Astrocyte of the cerebellum (primary cell): ENCODE measurements at regions not wholly inside any gene's neighbourhood (a gene's known extent, or its start where the extent isn't known, plus 50 kb on each side); places are given as distances from the start of the nearest gene placed in this dataset.

Experiments
- DNase-seq: peaks from one replicate; pipeline ENCODE4 v3.0.0-alpha.2; 2011; ENCODE audit warnings: low read depth
- H3K4me3 ChIP-seq: 2 replicates; pipeline ENCODE4 v1.5.1; 2011; ENCODE audit warnings: mild to moderate bottlenecking, low read depth, low read length, moderate library complexity
- in situ Hi-C: cut with HindIII; loops from 2 replicates; pipeline ENCODE4 v1.10.0; 2017; ENCODE audit warnings: low sequenced_read_pairs
- TF ChIP-seq, protein P1 (sequence below): IDR thresholded peaks from 2 replicates; pipeline ENCODE4 v1.5.1; 2012; ENCODE audit warnings: low read length, low read depth, moderate library complexity, mild to moderate bottlenecking; ENCODE audit errors: missing control alignments

DNA sequence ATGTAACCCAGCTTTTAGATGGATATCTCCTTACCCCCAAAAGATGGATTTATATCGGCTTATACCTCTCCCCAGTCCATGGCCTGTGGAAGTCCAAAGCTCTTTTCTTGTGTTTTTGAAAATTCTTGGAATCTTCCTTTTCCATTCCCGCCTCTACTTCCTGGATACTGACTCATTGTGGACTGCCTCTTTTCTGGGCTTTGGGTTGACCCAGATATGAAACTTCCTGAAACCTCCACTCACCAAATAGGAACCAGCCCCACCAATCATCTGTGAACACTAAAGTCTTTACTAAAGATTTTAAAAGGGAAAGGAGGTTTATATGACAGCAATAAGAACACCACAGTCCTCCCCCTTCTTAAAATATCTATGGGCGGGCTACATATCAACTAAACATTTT, 163.4 kb upstream of the SYN3 start:
- in situ Hi-C loops = no loop called here
- TF ChIP-seq, protein P1, sequence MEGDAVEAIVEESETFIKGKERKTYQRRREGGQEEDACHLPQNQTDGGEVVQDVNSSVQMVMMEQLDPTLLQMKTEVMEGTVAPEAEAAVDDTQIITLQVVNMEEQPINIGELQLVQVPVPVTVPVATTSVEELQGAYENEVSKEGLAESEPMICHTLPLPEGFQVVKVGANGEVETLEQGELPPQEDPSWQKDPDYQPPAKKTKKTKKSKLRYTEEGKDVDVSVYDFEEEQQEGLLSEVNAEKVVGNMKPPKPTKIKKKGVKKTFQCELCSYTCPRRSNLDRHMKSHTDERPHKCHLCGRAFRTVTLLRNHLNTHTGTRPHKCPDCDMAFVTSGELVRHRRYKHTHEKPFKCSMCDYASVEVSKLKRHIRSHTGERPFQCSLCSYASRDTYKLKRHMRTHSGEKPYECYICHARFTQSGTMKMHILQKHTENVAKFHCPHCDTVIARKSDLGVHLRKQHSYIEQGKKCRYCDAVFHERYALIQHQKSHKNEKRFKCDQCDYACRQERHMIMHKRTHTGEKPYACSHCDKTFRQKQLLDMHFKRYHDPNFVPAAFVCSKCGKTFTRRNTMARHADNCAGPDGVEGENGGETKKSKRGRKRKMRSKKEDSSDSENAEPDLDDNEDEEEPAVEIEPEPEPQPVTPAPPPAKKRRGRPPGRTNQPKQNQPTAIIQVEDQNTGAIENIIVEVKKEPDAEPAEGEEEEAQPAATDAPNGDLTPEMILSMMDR = no peak
- no peak overlapping the region for H3K4me3 ChIP-seq
- DNase-seq = no peak

DNA sequence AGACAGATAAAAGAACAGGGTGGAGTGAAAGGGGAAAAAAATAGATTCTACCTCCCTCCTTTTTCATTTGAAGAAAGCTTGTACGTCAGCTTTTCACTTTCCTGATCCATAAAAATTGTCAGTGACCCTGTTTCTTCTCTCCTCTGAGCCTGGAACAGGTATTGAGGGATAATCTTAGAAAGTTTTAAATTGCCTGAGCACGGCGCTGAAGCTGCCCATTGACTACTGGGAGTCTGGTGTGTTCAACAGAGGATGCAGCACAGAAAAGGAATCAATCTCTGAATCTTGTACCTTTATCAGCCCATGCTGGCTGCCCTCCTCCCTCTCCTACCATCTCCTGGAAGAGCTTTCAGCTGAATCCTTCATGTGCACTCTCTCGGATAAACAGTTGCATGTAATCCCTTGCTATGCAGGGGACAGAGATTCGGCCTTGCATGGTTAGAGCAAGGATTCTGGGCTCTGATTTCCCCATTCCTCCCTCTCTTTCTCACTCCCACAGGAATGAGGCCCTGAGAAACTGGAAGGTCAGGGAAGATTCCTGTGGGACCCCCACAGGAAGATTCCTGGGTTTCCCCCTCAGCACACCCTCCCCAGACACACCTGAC, 162.4 kb upstream of the SYN3 start:
- in situ Hi-C loops = no loop called here
- TF ChIP-seq, protein P1 = no peak
- DNase-seq = no peak
- no peak overlapping the region for H3K4me3 ChIP-seq

DNA sequence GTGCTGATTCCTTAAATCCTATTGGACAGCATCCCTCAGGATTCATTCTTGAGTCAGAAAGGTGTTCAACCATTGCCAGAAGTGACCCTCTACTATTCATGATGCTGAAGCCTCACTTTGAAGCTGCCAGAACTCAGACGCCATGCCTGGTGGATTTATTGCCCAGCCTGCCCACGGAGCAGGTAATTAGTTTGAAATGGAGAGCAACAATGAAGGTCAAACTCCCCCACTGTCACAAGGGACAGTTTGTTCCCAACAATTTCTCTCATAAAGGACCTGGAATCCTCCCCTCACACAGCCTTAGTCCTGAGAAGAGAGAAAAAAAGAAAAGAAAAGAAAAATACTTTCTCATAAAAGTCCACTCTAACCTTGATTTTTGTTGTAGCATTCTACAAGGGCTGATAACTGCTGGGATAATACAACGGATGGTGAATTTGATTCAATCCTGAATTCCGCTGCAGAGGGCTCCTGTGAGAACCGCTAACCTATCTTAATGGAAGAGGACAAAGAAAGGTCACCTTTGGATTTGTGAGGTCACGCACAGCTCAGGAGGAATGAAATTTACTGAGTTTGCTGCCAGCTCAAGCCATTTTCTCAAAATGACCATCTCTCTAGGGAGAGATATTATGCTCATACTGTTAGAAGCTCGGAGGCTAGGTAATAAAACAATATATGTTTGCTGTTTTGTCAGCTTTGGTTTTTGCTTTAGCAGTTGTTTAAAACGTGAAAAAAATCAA, 161.6 kb upstream of the SYN3 start:
- TF ChIP-seq, protein P1 = no peak
- in situ Hi-C loops = no loop called here
- H3K4me3 ChIP-seq = no peak overlapping the region
- DNase-seq = no peak

DNA sequence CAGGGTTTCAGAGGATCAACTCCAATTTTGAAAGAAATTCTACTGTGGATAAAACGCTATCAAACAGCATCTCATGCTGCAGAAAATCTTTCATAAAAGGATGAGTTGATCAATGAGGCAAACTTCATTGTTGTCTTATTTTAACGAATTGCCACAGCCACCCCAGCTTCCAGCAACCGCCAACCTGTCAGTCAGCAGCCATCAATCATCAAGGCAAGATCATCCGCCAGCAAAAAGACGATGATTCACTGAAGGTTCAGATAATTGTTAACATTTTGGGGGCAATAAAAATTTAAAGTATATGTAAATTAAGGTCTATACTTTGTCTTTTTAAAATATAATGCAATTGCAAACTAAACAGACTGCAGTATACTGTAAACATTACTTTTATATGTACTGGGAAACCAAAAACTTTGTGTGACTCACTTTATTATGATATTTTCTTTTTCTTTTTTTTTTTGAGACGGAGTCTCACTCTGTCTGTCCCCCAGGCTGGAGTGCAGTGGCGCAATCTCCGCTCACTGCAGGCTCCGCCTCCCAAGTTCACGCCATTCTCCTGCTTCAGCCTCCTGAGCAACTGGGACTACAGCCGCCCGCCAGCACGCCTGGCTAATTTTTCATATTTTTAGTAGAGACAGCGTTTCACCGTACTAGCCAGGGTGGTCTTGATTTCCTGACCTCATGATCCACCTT, 155.3 kb upstream of the SYN3 start:
- in situ Hi-C loops = no loop called here
- TF ChIP-seq, protein P1 = no peak
- no peak overlapping the region for H3K4me3 ChIP-seq
- no peak for DNase-seq

DNA sequence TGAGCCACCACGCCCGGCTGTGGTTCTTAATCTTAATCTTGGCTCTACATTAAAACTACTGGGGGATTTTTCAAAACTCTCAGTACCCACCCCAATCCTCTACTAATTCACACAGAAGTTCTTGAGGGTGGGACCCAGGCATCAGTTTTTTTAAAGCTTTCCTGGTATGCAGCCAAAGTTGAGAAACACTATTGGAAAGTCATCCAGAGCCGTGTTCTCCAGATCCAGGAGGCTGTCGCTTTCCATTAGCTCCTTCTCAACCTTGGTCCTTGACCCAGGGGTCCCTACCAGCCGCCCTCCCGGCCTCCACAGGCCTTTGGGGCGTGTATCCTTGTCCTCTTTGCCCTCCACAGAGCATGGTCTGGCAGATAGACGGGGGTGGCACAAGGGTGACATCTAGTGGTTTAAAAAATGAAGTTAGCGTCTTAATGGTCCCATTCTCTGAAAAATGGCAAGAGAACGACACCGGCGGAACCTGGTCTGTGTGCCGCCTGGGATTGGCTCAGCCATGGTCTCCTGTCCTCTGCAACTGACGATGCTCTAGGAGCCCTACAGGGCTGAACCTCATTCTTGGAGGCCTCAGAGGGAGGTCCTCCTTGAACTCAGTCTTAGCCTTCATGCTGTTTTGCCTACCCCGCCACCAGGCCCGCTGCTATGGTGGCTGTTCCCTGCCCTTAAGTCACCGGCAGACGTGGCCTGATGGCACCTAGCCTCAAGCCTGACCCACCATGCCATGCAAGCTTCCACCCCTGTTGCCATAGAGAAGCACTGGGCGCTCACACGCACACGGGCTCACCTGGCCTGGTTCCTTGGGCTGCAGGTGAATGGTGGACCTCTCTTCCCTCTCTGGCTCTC, 152.0 kb upstream of the SYN3 start:
- TF ChIP-seq, protein P1 = peak; percentile 62
- in situ Hi-C loops = loop anchor here (5.0 kb wide), 1 partner anchor 93 kb away; no protein-coding TSS in a partner anchor
- DNase-seq = no peak
- H3K4me3 ChIP-seq = no peak overlapping the region

DNA sequence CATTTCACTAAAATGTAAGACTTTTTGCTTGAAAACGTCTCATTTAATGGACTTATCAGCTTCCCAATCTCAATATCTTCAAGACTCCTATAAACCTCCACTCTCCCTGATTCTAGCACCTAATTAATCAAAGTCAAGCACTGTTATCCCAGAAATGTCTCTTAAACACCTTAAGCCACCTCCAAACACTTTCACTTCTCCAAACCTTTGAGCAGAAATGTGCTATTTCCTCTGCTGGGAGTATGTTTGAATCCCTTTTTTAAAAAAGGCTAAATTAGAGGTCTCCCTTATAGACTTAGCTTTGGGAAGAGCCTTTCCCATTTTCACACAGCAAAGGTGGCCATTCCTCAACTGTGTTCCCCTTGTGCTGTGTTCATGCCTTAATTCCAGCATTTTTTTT, 146.2 kb upstream of the SYN3 start:
- no peak for DNase-seq
- TF ChIP-seq, protein P1 = no peak
- in situ Hi-C loops = no loop called here
- H3K4me3 ChIP-seq = no peak overlapping the region
